Right lobe of liver (tissue), 4 donors: ENCODE measurements at regions not wholly inside any gene's neighbourhood (a gene's known extent, or its start where the extent isn't known, plus 50 kb on each side); places are given as distances from the start of the nearest gene placed in this dataset.

Experiments
- CTCF ChIP-seq, 4 donors: fragments of 200-600 bp in 3 of 4; fragments of 450-650 bp in 1 of 4; IDR thresholded peaks; one replicate each; pipeline versions ENCODE4 v1.5.1 to v1.8.0; 2016 to 2022; ENCODE audit warnings: antibody characterized with exemption in 4 of 4, mild to moderate bottlenecking in 2 of 4
- POLR2A ChIP-seq: fragments of 450-650 bp; IDR thresholded peaks from one replicate; pipeline ENCODE4 v1.6.1; 2017; ENCODE audit warnings: antibody characterized with exemption, mild to moderate bottlenecking
- donor health status: DM: no; HTN: no; CAD: no.
- donor health status: DM: no; HTN: no; CAD: no.
- donor health status: DM: no; HTN: yes; CAD: no.

GRCh38 chr3:83948771-83949170, 1010.0 kb upstream of the CADM2 start:
- TF ChIP-seq CTCF (IDR thresholded peaks at IDR 0.05) (no peak), POLR2A (no peak)
